ENCODE measurements at regions not wholly inside any gene's neighbourhood (a gene's known extent, or its start where the extent isn't known, plus 50 kb on each side); places are given as distances from the start of the nearest gene placed in this dataset.

GRCh38 chr5:16233730-16234129 is 54.1 kb upstream of the MARCHF11 start:
- 0% methylated on average over 2 of the region's 2 CpGs for WGBS (ENCODE audit: low lambda C conversion rate)
- POLR2A ChIA-PET: no interaction called here
- Histone ChIP-seq H4K20me1 (ENCODE audit: insufficient read depth, low read length) (no peaks in the 10 kb centered on the region), H2AFZ (ENCODE audit: low read length) (no peak overlapping the region), H3K9me3 (ENCODE audit: low read length) (no peaks in the 10 kb centered on the region), H3K27me3 (ENCODE audit: control insufficient read depth in 1 of 2, insufficient read depth in 2 of 2, low read length in 2 of 2) (no peaks in the 10 kb centered on the region), H3K4me3 (replicated peaks in 1 of 3; ENCODE audit: insufficient read depth in 1 of 3, low read depth in 2 of 3, low read length in 3 of 3) (no peak overlapping the region), H3K9ac (ENCODE audit: insufficient read depth, low read depth, low read length) (no peak overlapping the region), H3K36me3 (replicated peaks in 1 of 2; ENCODE audit: control insufficient read depth in 1 of 2, insufficient read depth in 2 of 2, low read length in 2 of 2) (no peaks in the 10 kb centered on the region), H3K27ac (ENCODE audit: extremely low read length, insufficient read depth, low read length) (no peak overlapping the region), H3K79me2 (ENCODE audit: insufficient read depth, low read length) (no peaks in the 10 kb centered on the region), H3K4me1 (ENCODE audit: insufficient read depth, low read length) (no peaks in the 10 kb centered on the region), H3K4me2 (ENCODE audit: low read depth, low read length) (no peak overlapping the region)
- FAIRE-seq: no peak
- CTCF ChIA-PET (ENCODE audit: low intra/inter-chr PET ratio, low total read pairs): no interaction called here
- no peak for ATAC-seq
- in situ Hi-C loops (cut with HindIII; ENCODE audit: extremely low pct_ligation_motif_present, low pct_unique_long_range_greater_than_20kb) (no loop called here), intact Hi-C loops (cut with micrococcal nuclease; ENCODE audit: unreplicated experiment) (no loop called here)
- no peak for DNase-seq (ENCODE audit: low spot score)
- TF ChIP-seq ZNF574 (CRISPR knock-in tag; IDR thresholded peaks at IDR 0.05): no peak
- TF ChIP-seq WIZ (CRISPR knock-in tag; IDR thresholded peaks at IDR 0.05): no peak
- TF ChIP-seq, protein P1, sequence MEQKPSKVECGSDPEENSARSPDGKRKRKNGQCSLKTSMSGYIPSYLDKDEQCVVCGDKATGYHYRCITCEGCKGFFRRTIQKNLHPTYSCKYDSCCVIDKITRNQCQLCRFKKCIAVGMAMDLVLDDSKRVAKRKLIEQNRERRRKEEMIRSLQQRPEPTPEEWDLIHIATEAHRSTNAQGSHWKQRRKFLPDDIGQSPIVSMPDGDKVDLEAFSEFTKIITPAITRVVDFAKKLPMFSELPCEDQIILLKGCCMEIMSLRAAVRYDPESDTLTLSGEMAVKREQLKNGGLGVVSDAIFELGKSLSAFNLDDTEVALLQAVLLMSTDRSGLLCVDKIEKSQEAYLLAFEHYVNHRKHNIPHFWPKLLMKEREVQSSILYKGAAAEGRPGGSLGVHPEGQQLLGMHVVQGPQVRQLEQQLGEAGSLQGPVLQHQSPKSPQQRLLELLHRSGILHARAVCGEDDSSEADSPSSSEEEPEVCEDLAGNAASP (CRISPR knock-in tag; IDR thresholded peaks at IDR 0.05; ENCODE audit: borderline replicate concordance): no peak
- TF ChIP-seq FIP1L1 (IDR thresholded peaks at IDR 0.05; ENCODE audit: borderline replicate concordance, insufficient read depth, low read depth, low read length): no peak
- TF ChIP-seq ZNF775 (CRISPR knock-in tag; IDR thresholded peaks at IDR 0.05; ENCODE audit: borderline replicate concordance): no peak
- no peak for TF ChIP-seq MAFK (conservative IDR thresholded peaks at IDR 0.05 in 1 of 2, IDR thresholded peaks at IDR 0.05 in 1 of 2; ENCODE audit: low read length in 2 of 2)
- TF ChIP-seq ZNF225 (CRISPR knock-in tag; IDR thresholded peaks at IDR 0.05): no peak
- no peak for TF ChIP-seq SAP130 (CRISPR knock-in tag; IDR thresholded peaks at IDR 0.05; ENCODE audit: low read depth)
- TF ChIP-seq NFATC3 (CRISPR knock-in tag; IDR thresholded peaks at IDR 0.05): no peak
- TF ChIP-seq ZNF17 (CRISPR knock-in tag; IDR thresholded peaks at IDR 0.05): no peak
- TF ChIP-seq ZNF343 (CRISPR knock-in tag; IDR thresholded peaks at IDR 0.05): no peak
- TF ChIP-seq U2AF1 (optimal IDR thresholded peaks at IDR 0.05; ENCODE audit: low read depth, low read length): no peak
- no peak for TF ChIP-seq TCF7L2 (IDR thresholded peaks at IDR 0.05; ENCODE audit: low read depth, low read length)
- no peak for TF ChIP-seq ETV5 (CRISPR knock-in tag; IDR thresholded peaks at IDR 0.05; ENCODE audit: borderline replicate concordance)
- TF ChIP-seq, protein P2, sequence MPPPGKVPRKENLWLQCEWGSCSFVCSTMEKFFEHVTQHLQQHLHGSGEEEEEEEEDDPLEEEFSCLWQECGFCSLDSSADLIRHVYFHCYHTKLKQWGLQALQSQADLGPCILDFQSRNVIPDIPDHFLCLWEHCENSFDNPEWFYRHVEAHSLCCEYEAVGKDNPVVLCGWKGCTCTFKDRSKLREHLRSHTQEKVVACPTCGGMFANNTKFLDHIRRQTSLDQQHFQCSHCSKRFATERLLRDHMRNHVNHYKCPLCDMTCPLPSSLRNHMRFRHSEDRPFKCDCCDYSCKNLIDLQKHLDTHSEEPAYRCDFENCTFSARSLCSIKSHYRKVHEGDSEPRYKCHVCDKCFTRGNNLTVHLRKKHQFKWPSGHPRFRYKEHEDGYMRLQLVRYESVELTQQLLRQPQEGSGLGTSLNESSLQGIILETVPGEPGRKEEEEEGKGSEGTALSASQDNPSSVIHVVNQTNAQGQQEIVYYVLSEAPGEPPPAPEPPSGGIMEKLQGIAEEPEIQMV (CRISPR knock-in tag; IDR thresholded peaks at IDR 0.05; ENCODE audit: low read depth): no peak
- TF ChIP-seq MAX (IDR thresholded peaks at IDR 0.05): no peak
- TF ChIP-seq TAF15 (IDR thresholded peaks at IDR 0.05; ENCODE audit: low read depth, low read length, poor library complexity, severe bottlenecking): no peak
- BruUV-seq (replicated peaks): no TSS peak
